Hepatocyte (in vitro differentiated cells): ENCODE measurements at regions not wholly inside any gene's neighbourhood (a gene's known extent, or its start where the extent isn't known, plus 50 kb on each side); places are given as distances from the start of the nearest gene placed in this dataset.
A peak's percentile ranks its signal among the peaks of the same experiment; 100 is the strongest.

ENCODE experiments used
- DNase-seq: peaks from one replicate; pipeline ENCODE4 v3.0.0-alpha.2; 2016; ENCODE audit warnings: low spot score
- H2AFZ ChIP-seq: fragments of 200-600 bp; sonication (generic); 2 replicates; pipeline ENCODE4 v1.6.0; 2016; ENCODE audit warnings: antibody characterized with exemption, mild to moderate bottlenecking
- H3K27ac ChIP-seq: fragments of 200-600 bp; sonication (generic); 2 replicates; pipeline ENCODE4 v1.5.1; 2016; ENCODE audit warnings: mild to moderate bottlenecking
- H3K27me3 ChIP-seq: fragments of 200-600 bp; sonication (generic); 2 replicates; pipeline ENCODE4 v1.6.1; 2016
- H3K36me3 ChIP-seq: fragments of 200-600 bp; sonication (generic); replicated peaks from 2 replicates; pipeline ENCODE4 v1.5.1; 2016; ENCODE audit warnings: low read depth; ENCODE audit not compliant: insufficient read depth
- H3K4me1 ChIP-seq: fragments of 200-600 bp; sonication (generic); 2 replicates; pipeline ENCODE4 v1.5.1; 2016; ENCODE audit warnings: mild to moderate bottlenecking, moderate library complexity; ENCODE audit not compliant: insufficient read depth
- H3K4me2 ChIP-seq: fragments of 200-600 bp; sonication (generic); 2 replicates; pipeline ENCODE4 v1.6.0; 2016
- H3K4me3 ChIP-seq: fragments of 200-600 bp; sonication (generic); 2 replicates; pipeline ENCODE4 v1.5.1; 2016; ENCODE audit warnings: mild to moderate bottlenecking
- H3K79me2 ChIP-seq: fragments of 200-600 bp; sonication (generic); 2 replicates; pipeline ENCODE4 v1.6.0; 2017; ENCODE audit warnings: mild to moderate bottlenecking
- H3K9me2 ChIP-seq: fragments of 200-600 bp; sonication (generic); replicated peaks from 2 replicates; pipeline ENCODE4 v1.6.0; 2017; ENCODE audit warnings: mild to moderate bottlenecking; ENCODE audit not compliant: insufficient read depth
- H3K9me3 ChIP-seq: fragments of 200-600 bp; sonication (generic); 2 replicates; pipeline ENCODE4 v1.5.1; 2016; ENCODE audit warnings: low read depth, mild to moderate bottlenecking
- H4K20me1 ChIP-seq: fragments of 200-600 bp; sonication (generic); 2 replicates; pipeline ENCODE4 v1.6.0; 2016; ENCODE audit warnings: mild to moderate bottlenecking; ENCODE audit not compliant: insufficient read depth, poor library complexity, severe bottlenecking
- CTCF ChIP-seq: fragments of 200-600 bp; sonication (generic); IDR thresholded peaks from 2 replicates; pipeline ENCODE4 v1.5.1; 2016; ENCODE audit warnings: antibody characterized with exemption, mild to moderate bottlenecking; ENCODE audit not compliant: poor library complexity
- EZH2 ChIP-seq: fragments of 200-600 bp; sonication (generic); IDR thresholded peaks from 2 replicates; pipeline ENCODE4 v1.6.1; 2016; ENCODE audit warnings: antibody characterized with exemption, mild to moderate bottlenecking, borderline replicate concordance
- EZH2phosphoT487 ChIP-seq: fragments of 200-600 bp; sonication (generic); IDR thresholded peaks from one replicate; pipeline ENCODE4 v1.6.1; 2018; ENCODE audit warnings: antibody characterized with exemption, mild to moderate bottlenecking, low read depth, moderate library complexity; ENCODE audit not compliant: unreplicated experiment, severe bottlenecking
- WGBS: methylation state at CpG from one replicate; pipeline ENCODE4 v1.1.6; 2016; ENCODE audit warnings: low lambda C conversion rate; ENCODE audit errors: missing lambda C conversion rate; 5-methylcytosine and 5-hydroxymethylcytosine counted together

GRCh38 chr7:128164061-128164954 lies 76.8 kb upstream of the LEP start:
- Histone ChIP-seq H3K79me2 (no peaks in the 10 kb centered on the region), H3K27me3 (peaks cover 82% of the 10 kb centered on the region), H3K9me2 (no peaks in the 10 kb centered on the region), H3K4me3 (no peak overlapping the region), H4K20me1 (no peaks in the 10 kb centered on the region), H3K4me2 (no peak overlapping the region), H3K27ac (peak overlapping the region; percentile 30), H2AFZ (no peak overlapping the region), H3K9me3 (no peaks in the 10 kb centered on the region), H3K4me1 (peaks cover 6% of the 10 kb centered on the region), H3K36me3 (no peaks in the 10 kb centered on the region)
- DNase-seq: peak; percentile 52
- WGBS: 70% methylated on average over 6 of the region's 6 CpGs
- TF ChIP-seq CTCF (no peak), EZH2 (no peak), EZH2phosphoT487 (no peak)

GRCh38 chr7:128164955-128165670 lies 76.0 kb upstream of the LEP start:
- Histone ChIP-seq H3K27me3 (peaks cover 82% of the 10 kb centered on the region), H4K20me1 (no peaks in the 10 kb centered on the region), H3K36me3 (no peaks in the 10 kb centered on the region), H3K27ac (no peak overlapping the region), H3K4me2 (no peak overlapping the region), H3K9me3 (no peaks in the 10 kb centered on the region), H3K4me3 (no peak overlapping the region), H3K9me2 (no peaks in the 10 kb centered on the region), H2AFZ (no peak overlapping the region), H3K4me1 (peaks cover 6% of the 10 kb centered on the region), H3K79me2 (no peaks in the 10 kb centered on the region)
- no peak for DNase-seq
- TF ChIP-seq EZH2phosphoT487 (no peak), EZH2 (no peak), CTCF (no peak)
- 78% methylated on average over 6 of the region's 6 CpGs for WGBS

- no peak overlapping the region for H3K4me3 ChIP-seq
- no peaks in the 10 kb centered on the region for H3K9me2 ChIP-seq
- DNase-seq: no peak
- 44% methylated on average over 14 of the region's 14 CpGs for WGBS
- H3K9me3 ChIP-seq: no peaks in the 10 kb centered on the region
- H3K4me2 ChIP-seq: peak overlapping the region; percentile 100
- no peaks in the 10 kb centered on the region for H3K79me2 ChIP-seq
- peaks cover 82% of the 10 kb centered on the region for H3K27me3 ChIP-seq
- H2AFZ ChIP-seq: no peak overlapping the region
- no peak overlapping the region for H3K27ac ChIP-seq
- no peaks in the 10 kb centered on the region for H3K36me3 ChIP-seq
- no peak for TF ChIP-seq EZH2phosphoT487
- TF ChIP-seq EZH2: no peak
- TF ChIP-seq CTCF: no peak
- H3K4me1 ChIP-seq: peaks cover 6% of the 10 kb centered on the region
- no peaks in the 10 kb centered on the region for H4K20me1 ChIP-seq
These were observed 75.1 kb upstream of the LEP start for GRCh38 chr7:128165927-128166420.
